IPS-20b (cell line): ENCODE measurements at regions not wholly inside any gene's neighbourhood (a gene's known extent, or its start where the extent isn't known, plus 50 kb on each side); places are given as distances from the start of the nearest gene placed in this dataset.

Experiments
- H3K27ac ChIP-seq: one replicate; pipeline ENCODE4 v1.5.1; 2013; ENCODE audit warnings: low read length
- H3K27me3 ChIP-seq: 2 replicates; pipeline ENCODE4 v1.6.1; 2013; ENCODE audit warnings: mild to moderate bottlenecking, low read length, inconsistent platforms; ENCODE audit not compliant: insufficient read depth
- H3K36me3 ChIP-seq: 2 replicates; pipeline ENCODE4 v1.6.1; 2013; ENCODE audit warnings: low read depth, mild to moderate bottlenecking, inconsistent platforms, low read length, moderate library complexity; ENCODE audit not compliant: insufficient read depth
- H3K4me1 ChIP-seq: 2 replicates; pipeline ENCODE4 v1.6.1; 2013; ENCODE audit warnings: mild to moderate bottlenecking, control low read depth, inconsistent platforms, low read length, moderate library complexity; ENCODE audit not compliant: insufficient read depth
- H3K4me3 ChIP-seq: 2 replicates; pipeline ENCODE4 v1.5.1; 2013; ENCODE audit warnings: mild to moderate bottlenecking, low read length, inconsistent platforms
- H3K9ac ChIP-seq: 2 replicates; pipeline ENCODE4 v1.6.1; 2013; ENCODE audit warnings: low read depth, mild to moderate bottlenecking, inconsistent platforms, low read length, moderate library complexity
- H3K9me3 ChIP-seq: 2 replicates; pipeline ENCODE4 v1.6.1; 2013; ENCODE audit warnings: mild to moderate bottlenecking, low read depth, low read length, inconsistent platforms; ENCODE audit not compliant: insufficient read depth

DNA sequence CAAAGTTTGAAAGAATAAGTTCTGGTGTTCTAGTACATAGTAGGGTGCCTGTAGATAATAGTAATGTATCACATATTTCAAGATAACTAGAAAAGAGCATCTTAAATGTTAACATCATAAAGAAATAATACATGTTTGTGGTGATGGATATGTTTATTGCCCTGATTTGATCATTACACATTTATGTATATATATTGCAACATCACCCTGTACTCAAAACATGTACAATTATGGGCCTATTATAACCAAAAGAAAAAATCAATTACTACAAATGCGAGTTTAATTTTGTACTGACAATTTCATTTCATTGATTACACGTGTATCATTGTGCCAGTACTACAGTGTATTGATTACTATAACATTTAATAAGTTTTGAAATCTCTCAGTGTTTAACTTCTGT lies 609.2 kb upstream of the BRINP3 start:
- Histone ChIP-seq H3K4me1 (no peaks in the 10 kb centered on the region), H3K36me3 (no peaks in the 10 kb centered on the region), H3K4me3 (no peak overlapping the region), H3K27me3 (no peaks in the 10 kb centered on the region), H3K9ac (no peak overlapping the region), H3K9me3 (no peaks in the 10 kb centered on the region), H3K27ac (no peak overlapping the region)

DNA sequence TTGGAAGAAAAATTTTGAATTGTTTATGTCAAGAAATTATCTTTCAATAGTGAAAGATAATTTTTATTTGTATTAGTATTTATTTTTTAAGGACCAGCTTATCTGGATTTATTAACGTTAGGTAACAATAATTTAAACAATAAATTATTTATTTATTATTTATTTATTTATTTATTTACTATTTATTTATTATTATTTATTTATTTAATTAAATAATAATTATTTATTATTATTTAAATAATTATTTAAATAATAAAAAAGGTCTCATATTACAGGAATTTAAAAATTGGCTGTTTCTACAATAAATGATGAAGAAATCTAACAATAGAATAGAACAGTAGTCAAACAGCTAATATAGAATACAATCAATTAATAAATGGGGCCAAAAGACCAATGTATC lies 618.7 kb upstream of the BRINP3 start:
- no peaks in the 10 kb centered on the region for H3K27me3 ChIP-seq
- H3K4me3 ChIP-seq, result no peak overlapping the region
- no peaks in the 10 kb centered on the region for H3K9me3 ChIP-seq
- no peaks in the 10 kb centered on the region for H3K36me3 ChIP-seq
- no peak overlapping the region for H3K27ac ChIP-seq
- no peak overlapping the region for H3K9ac ChIP-seq
- no peaks in the 10 kb centered on the region for H3K4me1 ChIP-seq

- Histone ChIP-seq H3K9ac (no peak overlapping the region), H3K27me3 (no peaks in the 10 kb centered on the region)
Measured at GRCh38 chr1:191099696-191100095, 622.0 kb upstream of the BRINP3 start.

GRCh38 chr1:191101960-191102359 lies 624.3 kb upstream of the BRINP3 start:
- no peaks in the 10 kb centered on the region for H3K4me1 ChIP-seq
- no peak overlapping the region for H3K9ac ChIP-seq
- no peak overlapping the region for H3K4me3 ChIP-seq
- no peaks in the 10 kb centered on the region for H3K27me3 ChIP-seq
- H3K36me3 ChIP-seq, result no peaks in the 10 kb centered on the region
- H3K27ac ChIP-seq, result no peak overlapping the region
- no peaks in the 10 kb centered on the region for H3K9me3 ChIP-seq

More at GRCh38 chr1:191099696-191100095, 622.0 kb upstream of the BRINP3 start:
- no peaks in the 10 kb centered on the region for H3K9me3 ChIP-seq
- no peak overlapping the region for H3K27ac ChIP-seq
- H3K36me3 ChIP-seq, result no peaks in the 10 kb centered on the region
- no peak overlapping the region for H3K4me3 ChIP-seq
- no peaks in the 10 kb centered on the region for H3K4me1 ChIP-seq

DNA sequence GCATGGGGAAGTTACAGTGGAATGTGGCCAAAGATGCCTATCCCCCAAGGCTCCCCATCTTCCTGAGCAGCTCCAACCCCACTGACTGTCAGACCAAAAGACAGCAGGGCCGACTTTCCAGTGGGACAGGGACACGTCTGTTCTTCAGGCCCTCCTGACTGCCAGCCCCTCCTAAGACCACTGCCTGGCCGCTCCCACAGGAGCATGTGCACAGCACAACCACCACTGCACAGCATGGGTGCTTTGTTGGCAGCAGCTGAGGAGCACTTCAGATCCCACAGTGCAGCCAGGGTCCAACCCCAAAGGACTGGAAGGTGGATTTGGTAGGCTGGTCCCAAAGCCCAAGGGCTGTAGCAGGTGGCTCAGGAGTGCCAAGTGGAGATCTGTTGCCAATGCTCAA lies 648.3 kb upstream of the BRINP3 start:
- Histone ChIP-seq H3K9ac (no peak overlapping the region), H3K4me1 (no peaks in the 10 kb centered on the region), H3K4me3 (no peak overlapping the region), H3K27ac (no peak overlapping the region), H3K9me3 (no peaks in the 10 kb centered on the region), H3K36me3 (no peaks in the 10 kb centered on the region), H3K27me3 (no peaks in the 10 kb centered on the region)

DNA sequence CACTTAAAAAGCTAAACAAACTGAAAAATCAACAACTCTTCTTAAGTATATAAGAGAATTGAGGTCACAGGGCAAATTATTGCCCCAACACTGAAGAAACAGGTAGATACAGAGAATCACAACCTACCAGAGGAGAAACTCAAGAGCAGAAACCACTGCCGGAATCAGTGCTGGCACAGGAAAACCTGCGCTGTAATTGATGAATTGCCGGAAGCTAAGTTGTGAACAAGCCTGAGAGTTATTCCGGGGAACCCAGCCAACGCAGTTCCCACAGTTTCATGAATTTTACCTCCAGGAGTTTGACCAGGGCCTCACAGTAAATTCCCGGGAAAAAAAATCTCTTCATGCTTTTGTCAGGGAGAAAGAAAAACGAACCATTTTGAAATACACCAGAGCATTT lies 657.1 kb upstream of the BRINP3 start:
- H3K27me3 ChIP-seq, result no peaks in the 10 kb centered on the region
- no peaks in the 10 kb centered on the region for H3K4me1 ChIP-seq
- no peak overlapping the region for H3K27ac ChIP-seq
- no peaks in the 10 kb centered on the region for H3K36me3 ChIP-seq
- H3K4me3 ChIP-seq, result no peak overlapping the region
- no peaks in the 10 kb centered on the region for H3K9me3 ChIP-seq
- H3K9ac ChIP-seq, result no peak overlapping the region

GRCh38 chr1:191140038-191140437 lies 662.4 kb upstream of the BRINP3 start:
- Histone ChIP-seq H3K4me3 (no peak overlapping the region), H3K27ac (no peak overlapping the region), H3K9me3 (no peaks in the 10 kb centered on the region), H3K4me1 (no peaks in the 10 kb centered on the region), H3K36me3 (no peaks in the 10 kb centered on the region), H3K9ac (no peak overlapping the region), H3K27me3 (no peaks in the 10 kb centered on the region)

- no peaks in the 10 kb centered on the region for H3K9me3 ChIP-seq
- no peaks in the 10 kb centered on the region for H3K4me1 ChIP-seq
- no peaks in the 10 kb centered on the region for H3K36me3 ChIP-seq
- H3K27ac ChIP-seq, result no peak overlapping the region
- H3K9ac ChIP-seq, result no peak overlapping the region
- no peaks in the 10 kb centered on the region for H3K27me3 ChIP-seq
- H3K4me3 ChIP-seq, result no peak overlapping the region
Measured at GRCh38 chr1:191142748-191143147, 665.1 kb upstream of the BRINP3 start.

DNA sequence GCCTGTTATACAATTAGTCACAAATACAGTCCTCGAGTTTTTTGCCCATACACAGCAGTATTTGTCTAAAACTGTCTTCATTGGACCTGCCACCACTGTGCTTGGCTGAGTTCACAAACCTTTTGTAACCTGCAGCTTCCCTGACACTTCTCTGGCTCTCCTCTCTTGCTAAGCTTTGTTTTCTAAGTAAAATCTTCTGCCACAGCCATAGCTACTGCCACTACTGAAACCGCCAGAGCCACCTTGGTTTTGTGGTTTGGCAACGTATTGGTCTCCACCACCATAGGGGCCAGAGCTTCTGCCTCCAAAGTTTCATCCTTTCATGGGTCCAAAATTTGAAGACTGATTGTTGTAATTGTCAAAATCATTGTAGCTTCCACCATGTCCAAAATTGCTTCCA lies 668.2 kb upstream of the BRINP3 start:
- no peaks in the 10 kb centered on the region for H3K4me1 ChIP-seq
- H3K9me3 ChIP-seq, result no peaks in the 10 kb centered on the region
- H3K4me3 ChIP-seq, result no peak overlapping the region
- H3K27me3 ChIP-seq, result no peaks in the 10 kb centered on the region
- H3K27ac ChIP-seq, result no peak overlapping the region
- H3K9ac ChIP-seq, result no peak overlapping the region
- no peaks in the 10 kb centered on the region for H3K36me3 ChIP-seq

GRCh38 chr1:191151321-191151807 lies 673.7 kb upstream of the BRINP3 start:
- H3K36me3 ChIP-seq, result no peaks in the 10 kb centered on the region
- H3K9ac ChIP-seq, result no peak overlapping the region
- no peaks in the 10 kb centered on the region for H3K27me3 ChIP-seq
- H3K9me3 ChIP-seq, result no peaks in the 10 kb centered on the region
- H3K4me3 ChIP-seq, result no peak overlapping the region
- no peaks in the 10 kb centered on the region; the same call in 1 of the 2 replicates for H3K4me1 ChIP-seq
- no peak overlapping the region for H3K27ac ChIP-seq

DNA sequence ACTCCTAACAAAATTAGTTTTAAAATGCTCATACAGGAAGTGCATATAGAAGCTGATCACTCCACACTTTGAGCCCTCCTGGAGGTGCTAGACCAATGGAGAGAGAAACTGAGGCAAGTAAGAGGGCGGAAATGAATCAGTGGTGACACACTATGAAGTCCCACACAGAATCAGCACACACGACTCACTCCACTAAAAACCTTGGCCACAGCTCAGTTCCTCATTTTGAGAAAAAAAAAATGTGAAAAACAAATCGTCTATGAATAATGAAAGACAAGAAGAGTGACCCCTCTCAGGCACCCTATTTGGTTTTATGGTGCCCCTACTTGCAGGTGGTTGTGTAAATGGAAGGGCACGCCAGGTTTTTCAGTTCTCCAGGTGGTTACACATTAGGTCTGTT lies 675.1 kb upstream of the BRINP3 start:
- no peaks in the 10 kb centered on the region for H3K9me3 ChIP-seq
- no peak overlapping the region for H3K27ac ChIP-seq
- H3K36me3 ChIP-seq, result no peaks in the 10 kb centered on the region

DNA sequence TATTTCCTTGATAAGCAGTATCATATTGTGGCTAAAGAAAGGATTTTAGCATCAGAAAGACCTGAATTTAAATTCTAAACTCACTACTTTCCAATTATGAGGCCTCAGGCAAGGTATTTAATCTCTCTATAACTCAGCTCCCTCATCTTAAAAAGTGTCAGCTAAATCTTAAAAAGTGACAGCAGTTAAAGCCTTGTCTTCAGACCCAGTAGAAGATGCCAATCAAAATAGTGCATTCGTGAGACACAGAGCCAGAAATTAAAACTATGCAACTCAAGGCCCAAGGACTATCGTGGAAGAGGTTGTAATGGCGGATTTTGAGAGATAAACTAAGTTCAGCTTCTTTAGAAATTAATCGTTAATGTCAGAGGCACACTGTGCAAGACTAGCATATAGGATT lies 677.5 kb upstream of the BRINP3 start:
- H3K27me3 ChIP-seq, result no peaks in the 10 kb centered on the region
- no peaks in the 10 kb centered on the region; the same call in 1 of the 2 replicates for H3K4me1 ChIP-seq
- H3K27ac ChIP-seq, result no peak overlapping the region
- H3K4me3 ChIP-seq, result no peak overlapping the region
- no peaks in the 10 kb centered on the region for H3K36me3 ChIP-seq
- H3K9me3 ChIP-seq, result no peaks in the 10 kb centered on the region; the same call in 1 of the 2 replicates
- H3K9ac ChIP-seq, result no peak overlapping the region

More for the DNA sequence above, 675.1 kb upstream of the BRINP3 start:
- no peak overlapping the region for H3K9ac ChIP-seq
- H3K4me3 ChIP-seq, result no peak overlapping the region
- H3K27me3 ChIP-seq, result no peaks in the 10 kb centered on the region
- H3K4me1 ChIP-seq, result no peaks in the 10 kb centered on the region; the same call in 1 of the 2 replicates
